Stimulated activated CD8-positive, alpha-beta memory T cell treated with anti-CD3 and anti-CD28 coated beads, Interleukin-4, amount 100 ng/mL, for 4 hours (primary cell): ENCODE measurements at regions not wholly inside any gene's neighbourhood (a gene's known extent, or its start where the extent isn't known, plus 50 kb on each side); places are given as distances from the start of the nearest gene placed in this dataset.

Experiments
- DNase-seq, 2 donors: peaks; one replicate each; pipeline ENCODE4 v3.0.0-alpha.2; 2020; ENCODE audit warnings: low read depth in 2 of 2, low spot score in 1 of 2

GRCh38 chr14:76974365-76974764 is 54.1 kb downstream of the IRF2BPL start:
- DNase-seq: no peak

DNA sequence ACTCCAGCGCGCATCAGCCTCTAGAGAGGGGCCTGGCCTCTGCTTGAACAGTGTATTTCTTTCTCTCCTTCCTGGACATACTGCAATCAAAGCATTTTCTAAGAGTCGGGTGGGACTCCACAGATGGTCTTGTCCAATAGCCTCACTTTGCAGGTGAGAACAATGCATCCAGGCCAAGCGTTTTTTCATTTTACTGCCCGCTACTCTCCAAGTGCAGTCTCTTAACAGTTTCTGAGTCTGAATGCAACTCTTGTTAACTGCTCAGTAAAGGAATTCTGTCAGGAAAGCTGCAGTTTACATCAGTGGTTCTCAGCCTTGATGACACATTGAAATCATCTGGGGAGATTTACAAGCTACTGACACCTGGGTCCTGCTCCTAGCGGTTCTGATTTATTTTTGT is 57.0 kb downstream of the IRF2BPL start:
- DNase-seq: no peak

- DNase-seq: no peak
These were observed 59.9 kb downstream of the IRF2BPL start for GRCh38 chr14:76968621-76969063.

DNA sequence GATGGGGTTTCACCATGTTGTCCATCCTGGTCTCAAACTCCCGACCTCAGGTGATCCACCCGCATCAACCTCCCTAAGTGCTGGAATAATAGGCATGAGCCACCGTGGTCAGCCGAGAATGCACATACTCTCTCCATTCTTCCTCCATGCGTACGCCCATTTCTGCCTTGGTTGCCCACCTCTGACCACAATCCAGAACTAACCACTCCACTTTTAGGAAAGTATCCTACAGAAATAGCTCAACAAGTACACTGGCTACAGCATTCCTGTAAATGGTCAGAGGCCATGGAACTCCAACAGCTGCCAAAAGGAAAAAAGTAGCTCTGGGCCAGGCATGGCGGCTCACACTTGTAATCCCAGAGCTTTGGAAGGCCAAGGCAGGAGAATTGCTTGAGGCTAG is 60.7 kb downstream of the IRF2BPL start:
- no peak for DNase-seq

- DNase-seq: no peak
These were observed 63.3 kb downstream of the IRF2BPL start for GRCh38 chr14:76965232-76965631.

DNA sequence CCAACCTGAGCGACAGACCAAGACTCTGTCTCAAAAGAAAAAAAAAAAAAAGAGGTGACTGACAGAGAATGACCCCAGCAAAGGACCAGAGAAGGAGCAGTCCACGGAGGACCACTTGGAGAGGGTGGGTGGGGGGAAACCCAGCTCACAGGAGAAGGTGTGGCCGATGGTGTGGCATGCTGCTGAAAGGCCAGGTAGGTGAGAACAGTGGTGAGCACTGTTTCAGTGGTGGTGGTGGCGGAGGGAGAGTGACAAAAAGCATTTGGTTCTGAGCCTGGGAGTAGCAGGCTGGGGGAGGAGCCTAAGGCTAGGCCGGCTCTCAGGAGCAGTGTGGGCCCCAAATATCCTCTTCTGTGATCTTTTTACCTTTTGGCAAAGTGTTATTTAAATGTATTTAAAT is 63.8 kb downstream of the IRF2BPL start:
- no peak for DNase-seq

- no peak for DNase-seq
These were observed 65.1 kb downstream of the IRF2BPL start for GRCh38 chr14:76963372-76963771.

DNA sequence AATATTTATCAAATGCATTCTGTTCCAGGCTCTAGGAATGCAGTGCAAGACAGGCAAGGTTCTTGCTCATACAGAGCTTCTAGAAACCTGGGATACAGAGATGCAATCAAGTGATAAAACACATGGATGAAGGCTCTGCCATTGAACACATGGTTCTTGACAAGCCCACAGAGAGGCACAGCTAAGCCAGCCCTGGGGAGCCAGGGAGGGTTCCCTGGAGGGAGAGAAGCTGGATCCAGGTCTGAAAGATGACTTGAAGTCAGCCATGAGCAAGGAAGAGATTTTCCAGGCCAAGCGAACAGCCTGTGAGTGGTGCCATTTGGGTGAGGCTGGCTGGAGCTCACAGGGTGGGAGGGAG is 66.2 kb downstream of the IRF2BPL start:
- DNase-seq: no peak

- peak; percentile 96 to 99 for DNase-seq
These were observed 66.7 kb downstream of the IRF2BPL start for GRCh38 chr14:76961631-76962302.

- no peak for DNase-seq
These were observed 69.4 kb downstream of the IRF2BPL start for GRCh38 chr14:76958980-76959710.

GRCh38 chr14:76958020-76958979 is 70.2 kb downstream of the IRF2BPL start:
- no peak for DNase-seq

GRCh38 chr14:76957224-76957891 is 71.2 kb downstream of the IRF2BPL start:
- no peak for DNase-seq

GRCh38 chr14:76956316-76957090 is 72.0 kb downstream of the IRF2BPL start:
- DNase-seq: peak; percentile 73 to 87

DNA sequence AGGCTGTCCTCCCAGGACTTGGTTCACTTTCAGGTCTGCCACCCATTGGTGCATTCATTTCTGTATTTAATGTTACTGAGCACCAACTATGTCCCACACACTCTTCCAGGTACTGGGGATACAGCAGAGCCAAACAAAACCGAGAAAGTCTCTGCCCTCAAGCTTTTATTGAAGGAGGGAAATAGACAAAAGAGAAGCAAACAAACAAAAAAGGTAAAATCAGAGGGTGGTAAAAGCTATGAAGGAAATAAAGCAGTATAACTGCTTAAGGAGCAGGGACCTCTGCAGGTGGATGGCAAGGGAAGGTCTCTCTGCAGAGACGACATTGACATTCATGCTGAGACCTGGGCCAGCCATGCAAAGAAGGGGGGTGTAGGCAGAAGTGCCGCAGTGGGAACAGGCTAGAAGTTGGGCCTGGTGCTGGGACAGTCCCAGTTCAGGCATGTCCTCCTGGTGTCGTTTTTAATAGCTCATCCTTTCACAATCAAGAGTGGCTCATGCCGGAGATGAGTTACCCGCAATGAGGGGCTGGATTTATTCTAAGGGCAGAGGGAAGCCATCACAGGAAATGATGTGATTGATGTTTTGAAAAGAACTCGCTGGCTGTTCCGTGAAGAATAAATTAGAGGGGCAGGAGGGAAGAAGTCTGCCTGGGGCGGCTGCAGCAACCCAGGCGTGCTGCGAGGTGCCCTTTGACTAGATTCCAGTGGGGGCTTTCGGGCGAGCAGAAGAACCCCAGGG is 72.8 kb downstream of the IRF2BPL start:
- peak in 1 of 2 donors; percentile 27 for DNase-seq

GRCh38 chr14:76954394-76955190 is 73.9 kb downstream of the IRF2BPL start:
- no peak for DNase-seq

DNA sequence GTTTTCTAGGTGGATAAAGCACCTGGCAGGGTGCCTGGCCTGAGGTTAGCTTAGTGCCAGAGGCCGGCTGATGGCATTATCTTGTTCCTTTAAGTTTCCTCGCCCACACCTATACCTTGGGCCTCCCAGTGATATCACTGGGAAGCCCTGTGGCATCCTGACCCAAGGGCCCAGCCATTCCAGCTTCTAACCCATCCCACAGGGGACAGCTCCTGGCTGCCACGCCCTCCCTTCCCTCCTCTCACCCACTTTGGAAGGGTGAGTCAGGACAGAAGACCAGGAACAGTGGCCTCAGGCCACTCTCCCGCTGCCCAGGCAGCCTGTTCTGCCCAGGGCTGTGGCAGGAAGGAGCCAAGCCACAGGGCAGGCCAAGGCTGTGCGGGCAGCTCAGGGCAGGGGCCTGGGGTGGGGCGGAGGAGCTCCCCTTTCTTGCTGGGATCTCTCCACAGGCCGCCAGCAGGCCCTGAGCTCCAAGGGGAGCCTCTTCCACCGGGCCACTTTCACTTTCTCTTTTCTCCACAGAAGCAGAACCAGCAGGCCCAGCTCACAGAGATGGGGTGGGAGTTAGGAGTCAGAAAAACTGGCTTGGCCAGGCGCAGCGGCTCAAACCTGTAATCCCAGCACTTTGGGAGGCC is 75.1 kb downstream of the IRF2BPL start:
- DNase-seq: no peak

DNA sequence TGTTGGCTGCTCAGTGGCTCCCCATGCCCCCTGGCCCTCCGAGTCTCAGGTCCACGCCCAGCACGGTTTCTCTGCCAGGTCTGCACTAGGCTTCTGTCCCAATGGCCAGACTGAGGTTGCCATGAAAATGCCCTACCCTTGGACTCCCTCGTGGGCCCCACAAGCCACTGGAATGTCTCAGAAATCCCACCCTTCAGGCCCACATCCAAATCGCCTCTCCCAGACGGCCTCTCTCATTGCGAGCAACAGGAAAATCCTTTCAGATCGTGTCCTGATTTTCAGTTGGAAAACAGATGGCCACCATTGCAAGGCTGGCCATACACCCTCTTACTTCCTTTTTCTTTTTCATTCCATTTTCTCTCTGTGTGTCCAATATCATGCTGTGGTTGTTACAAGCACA is 77.3 kb downstream of the IRF2BPL start:
- DNase-seq: no peak
